ENCODE measurements at regions not wholly inside any gene's neighbourhood (a gene's known extent, or its start where the extent isn't known, plus 50 kb on each side); places are given as distances from the start of the nearest gene placed in this dataset.

DNA sequence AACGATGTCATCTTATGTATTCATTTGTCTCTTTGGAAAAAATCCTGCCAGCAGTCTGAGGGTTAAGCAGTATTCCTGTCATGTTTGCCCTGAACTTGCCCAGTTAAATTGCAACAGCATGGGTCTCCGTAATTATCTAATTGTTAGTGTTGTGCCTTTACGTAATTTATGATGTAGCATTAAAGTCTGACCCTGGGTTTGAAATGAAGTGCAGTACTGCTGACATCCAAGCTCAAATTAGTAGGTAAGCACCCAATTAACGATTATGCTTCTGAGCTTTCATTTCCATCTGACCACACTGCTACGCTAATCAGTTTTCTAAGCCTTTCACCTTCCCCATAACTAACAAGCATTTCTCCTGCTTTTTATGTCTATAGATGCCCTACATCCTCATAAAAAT lies 241.8 kb downstream of the ARRDC4 start:
- no peak for DNase-seq

DNA sequence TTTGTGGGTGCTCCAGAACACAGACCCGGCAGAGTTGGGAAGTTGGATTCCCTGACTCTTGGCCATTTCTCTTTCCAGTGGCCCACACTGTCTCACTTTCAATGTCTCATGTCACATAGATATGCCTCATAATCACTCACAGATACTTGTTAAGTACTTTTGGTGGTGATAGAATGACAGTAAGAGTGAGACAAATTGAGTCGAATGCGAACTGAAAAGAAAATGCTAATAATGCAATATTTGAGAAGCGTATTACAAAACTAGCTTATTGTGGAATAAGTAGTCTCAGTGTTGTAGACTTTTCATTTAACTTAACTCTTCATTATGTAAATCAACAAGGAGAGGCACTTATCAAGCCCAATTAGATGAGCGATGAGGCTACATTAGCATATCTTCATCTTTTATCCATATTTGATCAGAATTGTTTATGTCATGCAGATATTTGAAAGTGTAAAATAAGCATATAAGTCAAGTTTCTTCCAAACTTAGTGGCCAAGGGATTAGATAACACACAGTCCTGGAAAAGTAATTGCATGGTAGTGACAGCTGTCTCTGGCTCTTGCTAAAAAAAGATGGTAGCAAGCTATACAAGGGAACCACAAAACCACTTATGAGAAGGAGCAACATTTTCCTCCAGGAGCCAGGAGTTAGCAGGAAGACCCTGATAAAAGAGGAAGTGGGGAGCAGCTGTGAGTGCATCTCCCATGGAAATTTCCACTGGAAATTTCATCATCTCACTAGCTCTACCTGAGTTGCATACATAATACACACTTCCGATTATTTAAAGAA lies 243.6 kb downstream of the ARRDC4 start:
- DNase-seq, result no peak

DNA sequence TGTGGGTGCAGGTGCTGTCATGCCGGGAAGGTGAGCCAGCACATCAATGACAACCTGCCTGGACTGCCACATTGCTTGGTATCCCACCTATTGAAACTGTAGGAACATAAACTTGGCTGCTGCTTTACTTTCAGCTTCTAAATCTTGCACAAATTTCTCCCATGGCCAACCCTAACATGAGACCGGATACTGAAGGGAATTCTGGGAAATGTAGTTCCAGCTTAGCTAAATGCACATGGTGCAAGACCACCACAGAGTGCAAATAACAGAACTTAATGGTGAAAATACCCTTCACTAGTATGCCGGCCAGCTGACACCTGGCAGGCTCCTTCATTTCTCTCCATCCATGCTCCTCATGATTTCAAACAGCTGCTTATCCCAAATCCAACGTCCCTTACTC lies 247.4 kb downstream of the ARRDC4 start:
- no peak for DNase-seq

DNA sequence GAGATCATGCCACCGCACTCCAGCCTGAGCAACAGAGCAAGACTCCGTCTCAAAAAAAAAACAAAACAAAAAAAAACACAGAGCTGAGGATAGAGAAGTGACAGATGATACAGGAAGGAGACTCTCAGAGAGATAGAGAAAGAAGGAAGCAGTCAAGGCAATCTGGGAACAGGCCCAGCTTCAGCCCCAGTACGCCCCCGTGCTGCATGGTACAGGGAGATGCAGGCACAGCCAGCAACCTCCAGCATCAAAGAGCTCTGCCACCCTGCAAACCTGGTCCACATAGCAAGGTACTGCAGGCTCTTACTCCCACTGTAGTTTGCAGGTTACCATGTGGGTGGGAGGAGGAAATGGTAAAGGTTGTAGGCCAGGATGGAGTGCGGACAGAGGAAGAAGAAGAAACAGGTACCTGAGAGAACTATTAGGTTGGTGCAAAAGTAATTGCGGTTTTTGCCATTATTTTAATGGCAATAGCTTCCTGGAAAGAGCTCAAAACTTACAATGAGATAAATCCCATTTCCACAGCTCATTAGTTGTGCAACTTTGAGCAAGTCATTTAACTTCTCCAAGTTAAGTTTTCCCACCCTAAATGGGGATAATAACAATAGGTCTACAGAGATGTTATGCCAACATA lies 253.0 kb downstream of the ARRDC4 start:
- DNase-seq, result no peak

DNA sequence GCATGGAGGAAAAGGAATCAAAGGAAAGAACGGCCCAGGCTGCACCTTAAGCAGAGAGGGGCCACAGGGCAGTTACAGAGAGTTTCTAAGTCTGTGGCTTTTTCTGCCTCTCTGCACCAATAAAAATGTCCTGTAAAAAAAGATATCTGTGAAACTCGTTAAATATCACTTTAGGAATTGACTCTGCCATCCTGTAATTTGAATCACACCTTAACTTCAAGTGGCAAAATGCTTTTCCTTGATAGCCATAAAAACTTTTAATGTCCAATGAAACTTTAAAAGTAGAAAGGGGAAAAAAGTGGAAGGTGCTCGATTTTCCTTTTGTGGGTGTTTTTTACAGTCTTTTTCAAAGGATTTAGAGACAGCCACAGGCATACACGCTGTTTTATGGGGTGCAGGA lies 255.7 kb downstream of the ARRDC4 start:
- no peak for DNase-seq

GRCh38 chr15:98217356-98217755 lies 256.9 kb downstream of the ARRDC4 start:
- DNase-seq, result no peak

GRCh38 chr15:98221144-98221543 lies 260.6 kb downstream of the ARRDC4 start:
- DNase-seq, result no peak

DNA sequence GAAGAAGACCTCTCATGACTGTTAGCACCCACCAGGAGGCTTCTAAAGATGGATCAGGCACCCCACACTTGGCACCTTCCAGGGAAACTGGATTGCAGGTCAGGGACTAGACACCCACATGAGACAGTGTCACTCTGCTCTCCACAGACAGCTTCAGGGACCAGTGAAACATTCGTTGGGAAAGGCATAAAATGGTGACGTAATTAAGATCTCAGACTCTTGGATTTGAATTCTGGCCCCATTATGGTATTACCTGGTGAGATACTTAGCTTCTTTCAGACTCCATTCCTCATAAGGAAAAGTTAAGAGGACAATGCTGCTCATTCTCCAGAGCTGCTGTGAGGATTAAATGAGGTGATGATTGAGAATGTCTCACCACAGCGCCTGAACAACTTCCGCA lies 261.1 kb downstream of the ARRDC4 start:
- DNase-seq, result no peak

- DNase-seq, result no peak
These were observed 265.6 kb downstream of the ARRDC4 start for GRCh38 chr15:98226149-98226548.

GRCh38 chr15:98226578-98226977 lies 266.1 kb downstream of the ARRDC4 start:
- DNase-seq, result no peak

GRCh38 chr15:98228846-98229245 lies 268.3 kb downstream of the ARRDC4 start:
- DNase-seq, result no peak

DNA sequence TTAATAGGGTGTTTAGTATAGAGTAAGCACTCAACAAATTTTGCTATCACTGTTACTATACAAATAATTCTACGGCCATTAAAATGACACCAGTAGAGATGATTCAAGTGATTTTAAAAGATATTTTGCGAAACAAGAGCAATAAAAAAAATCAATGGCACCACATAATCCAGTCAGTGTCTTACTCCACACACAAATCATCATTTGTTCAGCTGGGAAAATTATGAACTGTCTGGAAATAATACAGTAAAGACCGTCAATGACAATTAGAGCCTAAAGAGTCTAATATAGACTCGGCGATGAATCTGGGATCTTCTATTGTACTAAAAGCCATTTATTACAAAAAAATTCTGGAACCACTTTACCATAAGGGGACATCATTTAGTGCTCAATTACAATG lies 270.5 kb downstream of the ARRDC4 start:
- no peak for DNase-seq

DNA sequence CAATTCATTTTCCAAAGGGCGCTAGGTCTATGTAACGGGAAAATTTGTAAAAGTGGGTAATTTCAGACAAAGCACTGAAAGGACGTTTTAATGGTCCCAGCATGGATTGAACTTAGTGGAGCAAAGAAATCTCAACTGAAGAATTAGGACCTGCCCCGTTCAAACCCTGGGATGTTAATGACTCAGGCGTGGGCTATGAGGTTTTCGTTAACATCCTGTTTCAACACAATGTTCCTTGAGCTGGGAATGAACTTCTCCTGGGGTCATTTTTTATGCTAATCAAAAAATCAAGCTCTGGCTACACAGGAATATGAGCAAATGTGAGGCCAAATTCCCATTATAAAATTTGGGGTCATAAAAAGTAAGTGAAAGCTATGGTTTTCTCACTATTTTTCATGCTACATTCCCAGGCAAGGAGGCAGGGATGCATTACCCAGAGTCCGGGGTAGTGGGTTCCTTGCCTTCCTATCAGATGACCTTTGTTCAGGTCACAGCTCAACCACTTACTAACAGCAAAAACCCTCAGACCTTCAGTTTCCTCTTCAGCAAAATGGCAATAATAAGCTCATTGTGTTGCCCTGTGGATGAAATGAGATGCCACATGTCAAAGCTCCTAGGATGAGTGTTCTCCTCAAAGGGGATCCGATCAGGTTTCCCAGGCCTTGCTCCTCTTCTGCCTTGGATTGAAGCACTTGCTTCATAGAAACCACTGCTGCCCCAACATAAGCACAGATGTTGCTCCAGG lies 271.4 kb downstream of the ARRDC4 start:
- no peak for DNase-seq

DNA sequence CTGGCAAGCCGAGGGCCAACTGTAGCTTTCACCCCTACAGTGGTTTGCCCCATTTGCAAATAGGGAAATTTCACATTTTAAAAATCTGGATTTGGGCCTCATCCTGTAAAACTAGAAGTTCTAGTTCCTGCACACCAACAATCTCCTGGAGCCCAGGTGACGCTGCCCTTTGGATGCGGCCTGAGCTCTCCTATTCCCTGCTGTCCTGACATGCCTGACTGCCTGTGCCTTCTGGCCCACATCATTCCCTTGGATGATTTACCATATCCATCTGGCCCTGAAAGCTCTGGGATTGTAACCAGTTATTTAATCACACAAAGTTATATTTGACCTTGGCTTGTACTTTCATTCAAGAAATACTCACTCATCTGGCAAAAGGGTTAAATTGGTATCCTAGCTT lies 272.3 kb downstream of the ARRDC4 start:
- DNase-seq, result no peak

DNA sequence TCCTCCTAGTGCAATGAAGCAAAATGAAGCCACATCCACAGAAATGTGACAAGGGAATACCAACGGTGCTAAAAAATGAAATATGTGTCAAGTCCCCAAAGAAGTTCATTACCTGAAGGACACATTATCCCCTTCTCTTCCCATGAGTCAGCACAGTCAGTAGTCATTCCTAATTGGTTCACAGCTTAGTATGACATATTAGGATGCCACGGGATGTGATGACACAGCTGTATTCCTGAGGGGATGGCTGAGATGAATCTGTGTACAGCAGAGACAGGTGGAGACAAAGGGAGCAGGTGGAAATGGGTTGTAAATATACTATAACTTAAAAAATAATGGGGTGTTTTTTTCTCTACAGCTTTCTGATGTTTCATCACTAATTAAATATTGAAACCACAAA lies 273.4 kb downstream of the ARRDC4 start:
- DNase-seq, result no peak

DNA sequence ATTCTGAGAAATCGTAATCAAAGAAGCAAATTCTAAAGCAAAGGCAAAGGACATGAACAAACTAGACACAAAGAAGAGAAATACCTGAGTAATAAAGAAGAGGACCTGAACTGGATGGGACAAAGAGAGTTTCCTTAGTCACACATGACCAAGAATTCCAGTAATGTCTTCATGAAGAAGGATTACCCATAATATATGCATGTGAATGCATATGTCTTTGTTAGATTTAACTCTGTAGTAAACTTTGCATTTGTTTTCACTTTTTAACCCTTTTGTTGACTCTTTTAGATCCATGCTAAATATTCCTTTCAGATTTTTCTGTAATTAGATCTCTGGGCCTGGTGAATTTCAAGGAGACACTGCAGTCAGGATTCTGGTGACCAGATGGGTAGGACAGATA lies 279.8 kb downstream of the ARRDC4 start:
- DNase-seq, result no peak

DNA sequence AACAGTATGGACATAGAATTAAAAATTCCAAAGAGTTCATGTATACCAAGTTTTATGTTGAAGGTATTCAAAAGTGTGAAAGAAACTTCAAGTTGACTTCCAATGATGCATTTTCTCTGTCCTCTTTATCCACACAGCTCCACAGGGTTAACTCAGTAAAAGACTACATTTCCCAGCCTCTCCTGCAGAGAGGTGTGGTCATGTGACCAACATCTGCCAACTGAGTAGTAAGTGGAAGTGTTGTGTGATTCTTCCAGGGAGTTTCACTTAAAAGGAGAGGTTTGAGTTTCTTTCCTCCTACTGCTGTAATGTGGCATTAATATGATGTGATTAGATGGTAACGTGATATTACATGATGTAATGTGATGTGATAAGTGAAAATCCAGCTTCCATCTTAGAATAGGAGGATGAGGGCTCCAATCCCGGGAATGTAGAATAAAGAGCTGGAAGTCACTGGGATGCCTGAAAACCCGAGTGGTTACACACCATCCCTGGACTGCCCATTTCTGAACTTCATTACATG lies 280.6 kb downstream of the ARRDC4 start:
- no peak for DNase-seq

DNA sequence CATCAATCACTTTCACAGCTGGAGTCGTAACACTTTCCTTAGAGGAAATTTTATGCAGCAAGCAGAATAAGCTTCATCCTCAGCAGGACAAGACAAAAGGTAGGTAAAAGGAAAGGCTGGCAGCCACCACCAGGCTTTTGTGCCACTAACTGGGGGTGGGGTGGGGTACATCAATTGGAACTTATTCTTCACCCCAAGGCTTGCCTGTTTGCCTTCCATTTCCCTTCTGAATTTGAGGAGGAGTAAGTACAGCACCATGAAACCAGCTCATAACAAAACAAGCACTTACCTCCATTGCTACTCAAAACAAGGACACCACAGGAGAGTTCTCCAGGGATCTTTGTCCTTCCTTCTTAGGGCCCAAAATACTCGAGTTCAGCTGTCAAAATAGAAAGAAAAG lies 296.8 kb downstream of the ARRDC4 start:
- no peak for DNase-seq

GRCh38 chr15:98263787-98264186 lies 303.3 kb downstream of the ARRDC4 start:
- no peak for DNase-seq

DNA sequence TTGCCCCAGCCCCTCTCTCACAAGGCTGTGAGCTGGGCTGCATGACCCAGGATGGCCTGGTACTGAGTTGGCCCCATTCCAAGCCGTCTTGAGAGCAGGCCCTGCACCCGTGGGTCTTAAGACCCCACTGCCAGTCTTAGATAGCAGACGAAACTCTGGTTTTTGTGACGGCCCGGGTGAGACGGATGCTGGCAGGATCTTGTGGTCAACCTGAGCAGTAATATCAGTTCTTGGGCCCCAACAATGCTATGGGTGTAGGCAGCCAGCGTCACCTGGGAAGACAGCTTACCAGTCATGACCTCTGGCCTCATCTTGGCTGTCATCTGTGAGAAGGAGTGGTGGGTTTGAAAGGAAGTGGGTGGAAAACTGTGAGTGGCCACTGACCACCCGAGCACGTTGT lies 305.8 kb downstream of the ARRDC4 start:
- DNase-seq, result no peak

- DNase-seq, result no peak
These were observed 307.7 kb downstream of the ARRDC4 start for GRCh38 chr15:98268163-98268562.

DNA sequence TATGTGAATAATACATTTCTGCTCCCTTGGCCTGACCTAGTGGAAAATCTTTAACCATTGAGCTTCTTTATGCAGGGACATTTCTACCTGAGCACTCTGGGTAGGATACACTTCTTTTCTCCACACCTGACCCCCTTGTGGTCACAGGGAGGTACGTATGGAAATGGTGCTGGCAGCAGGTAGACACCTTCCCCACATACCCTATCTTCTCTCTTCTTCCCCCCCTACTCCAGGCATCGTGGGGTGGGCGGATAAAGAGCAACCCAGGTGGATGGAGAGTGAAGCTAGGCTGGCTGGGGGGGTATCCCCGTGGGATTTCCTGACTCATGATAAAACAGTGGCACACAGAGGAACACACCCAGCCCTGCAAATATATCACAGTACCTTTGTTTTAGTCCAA lies 312.1 kb downstream of the ARRDC4 start:
- no peak for DNase-seq

- DNase-seq, result no peak
These were observed 315.5 kb downstream of the ARRDC4 start for GRCh38 chr15:98276018-98276417.

Data from right lung (tissue), 2 donors.